GM12878 (cell line): ENCODE measurements at regions not wholly inside any gene's neighbourhood (a gene's known extent, or its start where the extent isn't known, plus 50 kb on each side); places are given as distances from the start of the nearest gene placed in this dataset.

Experiments used
- BRCA1 ChIP-seq: IDR thresholded peaks from 2 replicates; pipeline ENCODE4 v1.6.1; 2011; ENCODE audit warnings: low read depth, low read length, improper control_type of control experiment
- CTCF ChIP-seq, 3 experiments: IDR thresholded peaks in 2 of 3; conservative IDR thresholded peaks in 1 of 3; 2 replicates each; pipeline ENCODE4 v1.5.1; 2011; ENCODE audit warnings: low read depth in 3 of 3, low read length in 3 of 3, mild to moderate bottlenecking in 3 of 3, control low read depth in 2 of 3, moderate library complexity in 2 of 3, inconsistent platforms in 1 of 3, mixed read lengths in 1 of 3; ENCODE audit not compliant: control insufficient read depth in 2 of 3, insufficient read depth in 1 of 3; ENCODE audit errors: extremely low read depth in 1 of 3
- HDGF ChIP-seq: fragments of 450-650 bp; IDR thresholded peaks from 2 replicates; pipeline ENCODE4 v1.6.1; 2016; ENCODE audit warnings: antibody characterized with exemption
- NKRF ChIP-seq: fragments of 450-650 bp; conservative IDR thresholded peaks from 2 replicates; pipeline ENCODE4 v1.6.1; 2017; ENCODE audit warnings: mild to moderate bottlenecking, moderate library complexity
- PRDM15 ChIP-seq: fragments of 450-650 bp; formaldehyde crosslinking; IDR thresholded peaks from 2 replicates; pipeline ENCODE4 v1.4.0; 2020; ENCODE audit warnings: mild to moderate bottlenecking, moderate library complexity
- RAD21 ChIP-seq: IDR thresholded peaks from 2 replicates; pipeline ENCODE4 v1.6.1; 2011; ENCODE audit warnings: mild to moderate bottlenecking, low read depth, low read length, moderate library complexity; ENCODE audit not compliant: insufficient read depth
- RB1 ChIP-seq: fragments of 450-650 bp; formaldehyde crosslinking; IDR thresholded peaks from 2 replicates; pipeline ENCODE4 v1.6.1; 2017; ENCODE audit warnings: mild to moderate bottlenecking, borderline replicate concordance
- SIX5 ChIP-seq: IDR thresholded peaks from 2 replicates; pipeline ENCODE4 v1.6.1; 2011; ENCODE audit warnings: mild to moderate bottlenecking, low read depth, low read length, moderate library complexity; ENCODE audit not compliant: severe bottlenecking
- SUPT20H ChIP-seq: IDR thresholded peaks from 2 replicates; pipeline ENCODE4 v1.6.1; 2011; ENCODE audit warnings: low read depth, mild to moderate bottlenecking, low read length, moderate library complexity, borderline replicate concordance; ENCODE audit not compliant: control insufficient read depth
- YBX1 ChIP-seq: fragments of 450-650 bp; IDR thresholded peaks from 2 replicates; pipeline ENCODE4 v1.6.1; 2016; ENCODE audit warnings: antibody characterized with exemption
- TF ChIP-seq, protein P1 (sequence below): fragments of 450-650 bp; IDR thresholded peaks from 2 replicates; pipeline ENCODE4 v1.6.1; 2016; ENCODE audit warnings: mild to moderate bottlenecking
- TF ChIP-seq, protein P2 (sequence below): IDR thresholded peaks from 2 replicates; pipeline ENCODE4 v1.6.1; 2011; ENCODE audit warnings: low read depth, low read length, improper control_type of control experiment, borderline replicate concordance

- TF ChIP-seq NKRF, result no peak
- TF ChIP-seq RAD21, result 0 out of 2 replicates have a peak, but pooled peaks have one; percentile 5
- no peak for TF ChIP-seq SUPT20H
- no peak for TF ChIP-seq BRCA1
- TF ChIP-seq RB1, result no peak
- TF ChIP-seq HDGF, result no peak
- TF ChIP-seq PRDM15 (CRISPR knock-in tag), result no peak
- TF ChIP-seq SIX5, result no peak
- TF ChIP-seq YBX1, result no peak
- TF ChIP-seq, protein P1, sequence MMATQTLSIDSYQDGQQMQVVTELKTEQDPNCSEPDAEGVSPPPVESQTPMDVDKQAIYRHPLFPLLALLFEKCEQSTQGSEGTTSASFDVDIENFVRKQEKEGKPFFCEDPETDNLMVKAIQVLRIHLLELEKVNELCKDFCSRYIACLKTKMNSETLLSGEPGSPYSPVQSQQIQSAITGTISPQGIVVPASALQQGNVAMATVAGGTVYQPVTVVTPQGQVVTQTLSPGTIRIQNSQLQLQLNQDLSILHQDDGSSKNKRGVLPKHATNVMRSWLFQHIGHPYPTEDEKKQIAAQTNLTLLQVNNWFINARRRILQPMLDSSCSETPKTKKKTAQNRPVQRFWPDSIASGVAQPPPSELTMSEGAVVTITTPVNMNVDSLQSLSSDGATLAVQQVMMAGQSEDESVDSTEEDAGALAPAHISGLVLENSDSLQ, result no peak
- TF ChIP-seq, protein P2, sequence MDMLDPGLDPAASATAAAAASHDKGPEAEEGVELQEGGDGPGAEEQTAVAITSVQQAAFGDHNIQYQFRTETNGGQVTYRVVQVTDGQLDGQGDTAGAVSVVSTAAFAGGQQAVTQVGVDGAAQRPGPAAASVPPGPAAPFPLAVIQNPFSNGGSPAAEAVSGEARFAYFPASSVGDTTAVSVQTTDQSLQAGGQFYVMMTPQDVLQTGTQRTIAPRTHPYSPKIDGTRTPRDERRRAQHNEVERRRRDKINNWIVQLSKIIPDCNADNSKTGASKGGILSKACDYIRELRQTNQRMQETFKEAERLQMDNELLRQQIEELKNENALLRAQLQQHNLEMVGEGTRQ, result no peak
- TF ChIP-seq CTCF (IDR thresholded peaks at IDR 0.05 in 2 of 3, conservative IDR thresholded peaks at IDR 0.05 in 1 of 3; ENCODE audit: control insufficient read depth in 2 of 3, extremely low read depth in 1 of 3, insufficient read depth in 1 of 3, low read depth in 3 of 3, low read length in 3 of 3), result peak in 1 of 3 experiments; percentile 24; a peak in 1 of 6 replicates
- TF ChIP-seq, all 136 proteins: peak for 3
Measured at GRCh38 chr9:115226152-115226551, 108.2 kb upstream of the TNC start (continued).
